ENCODE measurements at regions not wholly inside any gene's neighbourhood (a gene's known extent, or its start where the extent isn't known, plus 50 kb on each side); places are given as distances from the start of the nearest gene placed in this dataset.

DNA sequence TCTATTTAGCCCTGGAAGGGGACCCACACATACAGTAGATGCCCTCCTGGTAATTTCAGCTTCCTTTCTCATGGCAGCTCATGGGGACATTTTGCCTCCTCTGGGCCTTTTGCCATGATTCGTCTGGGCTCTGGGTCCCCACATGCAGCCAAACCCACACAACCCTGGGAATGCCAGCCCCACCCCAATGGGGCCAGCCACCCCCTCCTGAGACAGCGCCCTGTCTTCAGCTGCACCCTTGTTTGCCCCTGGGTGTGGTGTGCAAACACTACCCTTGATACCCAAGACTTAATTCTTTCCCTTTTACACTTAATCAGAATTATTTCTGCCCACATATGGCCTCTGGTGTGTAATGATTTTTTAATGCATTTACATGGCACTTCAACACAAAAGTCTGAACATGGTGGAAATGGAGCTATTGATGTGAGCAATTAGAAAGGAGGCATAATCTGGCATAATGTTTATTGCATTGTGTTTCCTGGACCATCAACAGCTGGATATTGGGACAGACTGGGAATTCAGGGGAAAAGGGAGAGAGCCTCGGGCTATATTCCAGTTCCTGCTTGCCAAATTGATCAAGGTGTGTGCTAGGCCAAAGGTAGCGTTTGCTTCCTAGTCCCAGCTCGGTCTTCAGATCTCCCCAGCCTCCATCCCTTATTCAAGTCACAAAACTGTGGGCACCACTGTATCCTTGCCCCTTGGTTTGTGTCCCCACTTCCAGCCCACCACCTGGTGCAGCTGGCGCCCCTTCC is 85.0 kb upstream of the ANO1 start (continued):
- TF ChIP-seq CHD2 (IDR thresholded peaks at IDR 0.05; ENCODE audit: low read length) (no peak), POU5F1 (IDR thresholded peaks at IDR 0.05; ENCODE audit: low read depth, low read length) (no peak)
